GM12891 (cell line): ENCODE measurements at regions not wholly inside any gene's neighbourhood (a gene's known extent, or its start where the extent isn't known, plus 50 kb on each side); places are given as distances from the start of the nearest gene placed in this dataset.

Experiments
- PAX5 ChIP-seq: IDR thresholded peaks from 2 replicates; pipeline ENCODE4 v1.6.1; 2011; ENCODE audit warnings: low read length, moderate library complexity, mild to moderate bottlenecking; ENCODE audit not compliant: insufficient read depth, severe bottlenecking
- POLR2A ChIP-seq: IDR thresholded peaks from 2 replicates; pipeline ENCODE4 v1.6.1; 2011; ENCODE audit warnings: low read depth, low read length, control low read depth
- POLR2AphosphoS5 ChIP-seq: IDR thresholded peaks from 2 replicates; pipeline ENCODE4 v1.6.1; 2011; ENCODE audit warnings: low read depth, low read length, control low read depth
- POU2F2 ChIP-seq: IDR thresholded peaks from 2 replicates; pipeline ENCODE4 v1.6.1; 2011; ENCODE audit warnings: low read depth, mild to moderate bottlenecking, control low read depth, low read length, moderate library complexity
- SPI1 ChIP-seq: IDR thresholded peaks from 2 replicates; pipeline ENCODE4 v1.6.1; 2011; ENCODE audit warnings: low read depth, low read length, control low read depth
- TAF1 ChIP-seq: IDR thresholded peaks from 2 replicates; pipeline ENCODE4 v1.6.1; 2011; ENCODE audit warnings: low read depth, low read length, control low read depth

GRCh38 chr4:20127626-20128025 is 124.1 kb upstream of the SLIT2 start:
- TF ChIP-seq POLR2AphosphoS5: no peak
- TF ChIP-seq POLR2A: no peak
- no peak for TF ChIP-seq TAF1
- TF ChIP-seq POU2F2: no peak
- no peak for TF ChIP-seq SPI1
- TF ChIP-seq PAX5: no peak
